Activated CD8-positive, alpha-beta memory T cell treated with anti-CD3 and anti-CD28 coated beads for 36 hours (primary cell): ENCODE measurements at regions not wholly inside any gene's neighbourhood (a gene's known extent, or its start where the extent isn't known, plus 50 kb on each side); places are given as distances from the start of the nearest gene placed in this dataset.

ENCODE experiments used
- CTCF ChIA-PET: fragments of 350-600 bp; sonication (Branson Sonifier 250); formaldehyde crosslinking; loops from one replicate; lab custom pipeline; 2021; ENCODE audit warnings: antibody characterized with exemption; lab: Charles Lee
- POLR2A ChIA-PET: fragments of 350-600 bp; sonication (Branson Sonifier 250); formaldehyde crosslinking; loops from one replicate; lab custom pipeline; 2021; ENCODE audit warnings: antibody characterized with exemption; lab: Charles Lee

- ChIA-PET CTCF (no interaction called here), POLR2A (no interaction called here)
Observed at GRCh38 chr12:116469344-116469743, 89.8 kb upstream of the MAP1LC3B2 start.

- ChIA-PET POLR2A (no interaction called here), CTCF (no interaction called here)
Observed at GRCh38 chr12:116471544-116471943, 87.6 kb upstream of the MAP1LC3B2 start.

GRCh38 chr12:116472193-116472592 is 87.0 kb upstream of the MAP1LC3B2 start:
- CTCF ChIA-PET: no interaction called here
- POLR2A ChIA-PET: no interaction called here

- CTCF ChIA-PET: no interaction called here
- POLR2A ChIA-PET: no interaction called here
Observed at GRCh38 chr12:116473416-116473815, 85.8 kb upstream of the MAP1LC3B2 start.

- ChIA-PET CTCF (no interaction called here), POLR2A (no interaction called here)
Observed at GRCh38 chr12:116474331-116474730, 84.8 kb upstream of the MAP1LC3B2 start.

GRCh38 chr12:116474899-116475298 is 84.3 kb upstream of the MAP1LC3B2 start:
- ChIA-PET CTCF (no interaction called here), POLR2A (no interaction called here)

GRCh38 chr12:116476227-116476822 is 82.9 kb upstream of the MAP1LC3B2 start:
- CTCF ChIA-PET: no interaction called here
- POLR2A ChIA-PET: no interaction called here

- POLR2A ChIA-PET: no interaction called here
Observed at GRCh38 chr12:116478243-116478773, 80.9 kb upstream of the MAP1LC3B2 start.

GRCh38 chr12:116480210-116480810 is 78.9 kb upstream of the MAP1LC3B2 start:
- ChIA-PET CTCF (interaction anchor here (0.8 kb wide), 1 partner anchor 9 kb away, joined by 3 read pairs; no protein-coding TSS in a partner anchor), POLR2A (no interaction called here)

More at GRCh38 chr12:116478243-116478773, 80.9 kb upstream of the MAP1LC3B2 start:
- CTCF ChIA-PET: no interaction called here

GRCh38 chr12:116481726-116482125 is 77.5 kb upstream of the MAP1LC3B2 start:
- ChIA-PET POLR2A (no interaction called here), CTCF (no interaction called here)

- POLR2A ChIA-PET: no interaction called here
- CTCF ChIA-PET: no interaction called here
Observed at GRCh38 chr12:116482179-116482578, 77.0 kb upstream of the MAP1LC3B2 start.

GRCh38 chr12:116482859-116483258 is 76.3 kb upstream of the MAP1LC3B2 start:
- CTCF ChIA-PET: no interaction called here
- POLR2A ChIA-PET: no interaction called here

- POLR2A ChIA-PET: no interaction called here
- CTCF ChIA-PET: no interaction called here
Observed at GRCh38 chr12:116483959-116484750, 75.0 kb upstream of the MAP1LC3B2 start.

- ChIA-PET POLR2A (no interaction called here), CTCF (no interaction called here)
Observed at GRCh38 chr12:116484807-116485206, 74.4 kb upstream of the MAP1LC3B2 start.

GRCh38 chr12:116489116-116489515 is 70.1 kb upstream of the MAP1LC3B2 start:
- ChIA-PET CTCF (interaction anchor here (0.8 kb wide), 1 partner anchor 8 kb away, joined by 3 read pairs; no protein-coding TSS in a partner anchor), POLR2A (no interaction called here)

GRCh38 chr12:116490471-116490870 is 68.7 kb upstream of the MAP1LC3B2 start:
- ChIA-PET CTCF (no interaction called here), POLR2A (no interaction called here)

GRCh38 chr12:116492703-116493324 is 66.4 kb upstream of the MAP1LC3B2 start:
- POLR2A ChIA-PET: no interaction called here
- CTCF ChIA-PET: no interaction called here

GRCh38 chr12:116495260-116495659 is 63.9 kb upstream of the MAP1LC3B2 start:
- ChIA-PET CTCF (interaction anchor here (0.6 to 0.7 kb wide), 2 partner anchors 198 to 689 kb away, joined by 3 read pairs; no protein-coding TSS in a partner anchor), POLR2A (no interaction called here)

GRCh38 chr12:116497051-116497591 is 62.1 kb upstream of the MAP1LC3B2 start:
- ChIA-PET CTCF (interaction anchor here (0.6 kb wide), 1 partner anchor 68 kb away, joined by 3 read pairs; no protein-coding TSS in a partner anchor), POLR2A (no interaction called here)
